Keratinocyte (primary cell): ENCODE measurements at regions not wholly inside any gene's neighbourhood (a gene's known extent, or its start where the extent isn't known, plus 50 kb on each side); places are given as distances from the start of the nearest gene placed in this dataset.

Source experiments
- DNase-seq: peaks from one replicate; pipeline ENCODE4 v3.0.0-alpha.2; 2011; ENCODE audit warnings: low read depth, missing footprints, low spot score
- FAIRE-seq: peaks from 2 replicates; lab custom pipeline; 2011; peaks lifted over from hg19 to GRCh38; lab: Jason Lieb, UNC
- H2AFZ ChIP-seq: 2 replicates; pipeline ENCODE4 v1.6.0; 2012; ENCODE audit warnings: low read length, control low read depth, inconsistent platforms; ENCODE audit not compliant: control insufficient read depth
- H3K27ac ChIP-seq: 2 replicates; pipeline ENCODE4 v1.5.1; 2011; ENCODE audit warnings: low read length; ENCODE audit not compliant: control insufficient read depth, insufficient read depth
- H3K27me3 ChIP-seq: 3 replicates; pipeline ENCODE4 v1.6.0; 2011; ENCODE audit warnings: low read length; ENCODE audit not compliant: control insufficient read depth, insufficient read depth; ENCODE audit errors: extremely low read depth
- H3K36me3 ChIP-seq, 2 experiments: 2 replicates in 1 of 2; 3 replicates in 1 of 2; pipeline ENCODE4 v1.5.1; 2011; ENCODE audit warnings: low read length in 2 of 2, mild to moderate bottlenecking in 1 of 2; ENCODE audit not compliant: control insufficient read depth in 2 of 2, insufficient read depth in 2 of 2; ENCODE audit errors: extremely low read depth in 1 of 2
- H3K4me1 ChIP-seq: 3 replicates; pipeline ENCODE4 v1.5.1; 2011; ENCODE audit warnings: low read length; ENCODE audit not compliant: control insufficient read depth, insufficient read depth; ENCODE audit errors: extremely low read depth
- H3K4me2 ChIP-seq: 3 replicates; pipeline ENCODE4 v1.6.0; 2011; ENCODE audit warnings: low read depth, low read length; ENCODE audit not compliant: control insufficient read depth, insufficient read depth; ENCODE audit errors: extremely low read depth
- H3K4me3 ChIP-seq, 3 experiments: fragments of 200-600 bp in 1 of 3; sonication (generic) in 1 of 3; 2 replicates in 2 of 3; 3 replicates in 1 of 3; pipeline ENCODE4 v1.5.1; 2011 to 2016; ENCODE audit warnings: low read length in 3 of 3, mild to moderate bottlenecking in 3 of 3, control low read depth in 2 of 3, inconsistent platforms in 1 of 3, low read depth in 1 of 3, mixed read lengths in 1 of 3, mixed run types in 1 of 3, moderate library complexity in 1 of 3; ENCODE audit not compliant: control insufficient read depth in 2 of 3, insufficient read depth in 2 of 3; ENCODE audit errors: extremely low read depth in 1 of 3
- H3K79me2 ChIP-seq: 2 replicates; pipeline ENCODE4 v1.6.0; 2012; ENCODE audit warnings: low read length; ENCODE audit not compliant: control insufficient read depth, insufficient read depth
- H3K9ac ChIP-seq: 3 replicates; pipeline ENCODE4 v1.6.0; 2011; ENCODE audit warnings: low read length; ENCODE audit not compliant: control insufficient read depth, insufficient read depth; ENCODE audit errors: extremely low read depth
- H3K9me1 ChIP-seq: 3 replicates; pipeline ENCODE4 v1.6.0; 2011; ENCODE audit warnings: low read length; ENCODE audit not compliant: control insufficient read depth, insufficient read depth; ENCODE audit errors: extremely low read depth
- H3K9me3 ChIP-seq: 2 replicates; pipeline ENCODE4 v1.5.1; 2012; ENCODE audit warnings: low read depth, low read length; ENCODE audit not compliant: control insufficient read depth
- H4K20me1 ChIP-seq: 3 replicates; pipeline ENCODE4 v1.6.0; 2011; ENCODE audit warnings: low read length; ENCODE audit not compliant: control insufficient read depth, insufficient read depth; ENCODE audit errors: extremely low read depth
- CTCF ChIP-seq, 3 experiments: IDR thresholded peaks in 1 of 3; conservative IDR thresholded peaks in 1 of 3; optimal IDR thresholded peaks in 1 of 3; 2 replicates in 2 of 3; 3 replicates in 1 of 3; pipeline versions ENCODE3 to v1.5.1; 2011; ENCODE audit warnings: low read length in 3 of 3, mild to moderate bottlenecking in 3 of 3, moderate library complexity in 2 of 3, control low read depth in 1 of 3, inconsistent platforms in 1 of 3; ENCODE audit not compliant: insufficient read depth in 2 of 3; ENCODE audit errors: extremely low read depth in 1 of 3
- EZH2 ChIP-seq: IDR thresholded peaks from one replicate; pipeline ENCODE4 v1.6.1; 2012; ENCODE audit warnings: inconsistent platforms, mild to moderate bottlenecking, low read length, moderate library complexity
- dilution Hi-C: fragments of 300-500 bp; cut with MboI; formaldehyde crosslinking; loops from one replicate; pipeline ENCODE4 v1.7.0; 2020; ENCODE audit warnings: low sequenced_read_pairs; ENCODE audit not compliant: extremely low pct_ligation_motif_present

- dilution Hi-C loops: no loop called here
- H3K36me3 ChIP-seq: no peaks in the 10 kb centered on the region
- H3K4me2 ChIP-seq: no peak overlapping the region
- no peaks in the 10 kb centered on the region for H3K4me1 ChIP-seq
- TF ChIP-seq EZH2 (no peak), CTCF (optimal IDR thresholded peaks at IDR 0.05 in 1 of 3, IDR thresholded peaks at IDR 0.05 in 1 of 3, conservative IDR thresholded peaks at IDR 0.05 in 1 of 3; ENCODE audit: extremely low read depth in 1 of 3, insufficient read depth in 2 of 3, low read length in 3 of 3) (no peak)
- H3K9me1 ChIP-seq: no peaks in the 10 kb centered on the region
- H3K27ac ChIP-seq: no peak overlapping the region
- H4K20me1 ChIP-seq: no peaks in the 10 kb centered on the region
- DNase-seq (no peak), FAIRE-seq (no peak)
- H3K27me3 ChIP-seq: no peaks in the 10 kb centered on the region
- no peak overlapping the region for H2AFZ ChIP-seq
- H3K4me3 ChIP-seq: no peak overlapping the region
- H3K79me2 ChIP-seq: no peaks in the 10 kb centered on the region
- H3K9me3 ChIP-seq: no peaks in the 10 kb centered on the region
- H3K9ac ChIP-seq: no peak overlapping the region
Observed at GRCh38 chr21:22253761-22254160, 1255.6 kb downstream of the NCAM2 start.

GRCh38 chr21:22258821-22259220 lies 1260.6 kb downstream of the NCAM2 start:
- H2AFZ ChIP-seq: no peak overlapping the region
- FAIRE-seq (no peak), DNase-seq (no peak)
- H3K27ac ChIP-seq: no peak overlapping the region
- no peaks in the 10 kb centered on the region for H4K20me1 ChIP-seq
- H3K4me3 ChIP-seq: no peak overlapping the region
- dilution Hi-C loops: no loop called here
- H3K9me1 ChIP-seq: no peaks in the 10 kb centered on the region
- no peak overlapping the region for H3K9ac ChIP-seq
- H3K36me3 ChIP-seq: no peaks in the 10 kb centered on the region
- no peaks in the 10 kb centered on the region for H3K27me3 ChIP-seq
- no peaks in the 10 kb centered on the region for H3K79me2 ChIP-seq
- H3K4me1 ChIP-seq: no peaks in the 10 kb centered on the region
- no peaks in the 10 kb centered on the region for H3K9me3 ChIP-seq
- TF ChIP-seq EZH2: no peak
- no peak for TF ChIP-seq CTCF (optimal IDR thresholded peaks at IDR 0.05 in 1 of 3, IDR thresholded peaks at IDR 0.05 in 1 of 3, conservative IDR thresholded peaks at IDR 0.05 in 1 of 3; ENCODE audit: extremely low read depth in 1 of 3, insufficient read depth in 2 of 3, low read length in 3 of 3)
- H3K4me2 ChIP-seq: no peak overlapping the region
